Kidney (tissue), 13 donors: ENCODE measurements at regions not wholly inside any gene's neighbourhood (a gene's known extent, or its start where the extent isn't known, plus 50 kb on each side); places are given as distances from the start of the nearest gene placed in this dataset.

Experiments used
- DNase-seq, 5 donors: peaks; one replicate each; pipeline ENCODE4 v3.0.0-alpha.2; 2013 to 2020
- FAIRE-seq: peaks from 2 replicates; lab custom pipeline; 2012; peaks lifted over from hg19 to GRCh38; lab: Jason Lieb, UNC
- H3K27ac ChIP-seq, 2 donors: one replicate each; pipeline ENCODE4 v1.7.0; 2013; ENCODE audit warnings: low read depth in 2 of 2, low read length in 2 of 2, inconsistent platforms in 1 of 2
- H3K27me3 ChIP-seq: one replicate; pipeline ENCODE4 v1.7.1; 2013; ENCODE audit warnings: low read length, inconsistent platforms; ENCODE audit not compliant: control insufficient read depth, insufficient read depth
- H3K36me3 ChIP-seq, 3 donors: one replicate each; pipeline versions ENCODE4 v1.7.0 to v1.7.1; 2013; ENCODE audit warnings: low read length in 3 of 3, control low read depth in 1 of 3, inconsistent platforms in 1 of 3; ENCODE audit not compliant: insufficient read depth in 3 of 3, control insufficient read depth in 2 of 3
- H3K4me1 ChIP-seq, 3 donors: one replicate each; pipeline versions ENCODE4 v1.7.0 to v1.7.1; 2013; ENCODE audit warnings: low read length in 3 of 3, inconsistent platforms in 1 of 3, low read depth in 1 of 3; ENCODE audit not compliant: control insufficient read depth in 2 of 3, insufficient read depth in 2 of 3
- H3K4me3 ChIP-seq, 3 donors: one replicate each; pipeline versions ENCODE4 v1.7.0 to v1.8.1; 2013; ENCODE audit warnings: low read length in 3 of 3, control low read depth in 1 of 3, inconsistent platforms in 1 of 3
- H3K9ac ChIP-seq, 3 donors: one replicate each; pipeline versions ENCODE4 v1.7.0 to v1.7.1; 2013; ENCODE audit warnings: low read length in 3 of 3, control low read depth in 1 of 3, inconsistent platforms in 1 of 3
- H3K9me3 ChIP-seq, 3 donors: one replicate each; pipeline versions ENCODE4 v1.7.0 to v1.7.1; 2013; ENCODE audit warnings: low read length in 3 of 3, control low read depth in 1 of 3, inconsistent platforms in 1 of 3; ENCODE audit not compliant: control insufficient read depth in 2 of 3, insufficient read depth in 1 of 3
- intact Hi-C: fragments of 100-400 bp; cut with DNase I; formaldehyde crosslinking; loops from one replicate; pipeline ENCODE4 v1.11.1; 2022
- TF ChIP-seq, protein P1 (sequence below): IDR thresholded peaks from 3 replicates; pipeline ENCODE4 v1.5.1; 2012; ENCODE audit warnings: mild to moderate bottlenecking, moderate library complexity, borderline replicate concordance; ENCODE audit not compliant: insufficient read depth; ENCODE audit errors: extremely low read depth
- donor health status: control.
- donor health status: control.
- donor health status: control.
- donor health status: control.
- donor health status: control.
- donor health status: DM: yes; HTN: yes; CAD: no.
- donor health status: Normal renal cell carcinoma (clear cell type).

DNA sequence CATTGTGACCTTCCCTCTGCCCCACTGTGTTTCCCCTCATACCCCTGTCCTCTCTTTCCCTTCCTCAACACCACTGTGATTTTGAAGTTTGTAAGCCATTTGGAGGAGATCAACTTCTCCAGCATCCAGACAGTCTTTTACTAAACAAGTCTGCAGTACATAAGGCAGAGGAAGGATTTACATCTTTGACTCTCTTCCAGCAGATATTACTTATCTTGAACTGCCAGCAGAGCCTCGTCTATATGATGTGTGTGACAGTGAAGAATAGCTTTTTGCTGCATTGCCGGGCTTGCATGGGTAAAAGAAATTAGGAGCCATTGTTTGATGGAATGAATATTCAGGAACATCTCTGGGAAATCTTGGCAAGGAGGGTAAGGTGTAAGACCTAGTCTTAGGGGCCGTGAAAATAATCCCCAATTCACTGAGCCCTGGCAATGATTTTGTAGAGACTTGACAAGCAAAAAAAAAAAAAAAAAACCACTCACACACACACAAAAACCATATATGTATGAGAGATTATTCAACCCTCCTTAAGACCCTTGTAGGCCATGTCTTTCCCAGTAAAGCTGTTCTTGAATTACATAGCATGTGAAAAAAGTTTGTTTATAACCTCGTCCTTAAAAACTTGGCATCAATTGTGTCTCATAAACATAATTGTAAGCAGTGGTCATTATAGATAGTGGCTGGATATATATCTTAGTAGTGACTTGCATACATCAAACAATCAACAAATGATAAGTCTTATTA is 903.9 kb downstream of the CDH11 start:
- intact Hi-C loops, result no loop called here
- H3K27ac ChIP-seq, result no peak overlapping the region
- H3K4me3 ChIP-seq, result no peak overlapping the region
- no peak for FAIRE-seq
- H3K36me3 ChIP-seq, result no peaks in the 10 kb centered on the region
- TF ChIP-seq, protein P1, sequence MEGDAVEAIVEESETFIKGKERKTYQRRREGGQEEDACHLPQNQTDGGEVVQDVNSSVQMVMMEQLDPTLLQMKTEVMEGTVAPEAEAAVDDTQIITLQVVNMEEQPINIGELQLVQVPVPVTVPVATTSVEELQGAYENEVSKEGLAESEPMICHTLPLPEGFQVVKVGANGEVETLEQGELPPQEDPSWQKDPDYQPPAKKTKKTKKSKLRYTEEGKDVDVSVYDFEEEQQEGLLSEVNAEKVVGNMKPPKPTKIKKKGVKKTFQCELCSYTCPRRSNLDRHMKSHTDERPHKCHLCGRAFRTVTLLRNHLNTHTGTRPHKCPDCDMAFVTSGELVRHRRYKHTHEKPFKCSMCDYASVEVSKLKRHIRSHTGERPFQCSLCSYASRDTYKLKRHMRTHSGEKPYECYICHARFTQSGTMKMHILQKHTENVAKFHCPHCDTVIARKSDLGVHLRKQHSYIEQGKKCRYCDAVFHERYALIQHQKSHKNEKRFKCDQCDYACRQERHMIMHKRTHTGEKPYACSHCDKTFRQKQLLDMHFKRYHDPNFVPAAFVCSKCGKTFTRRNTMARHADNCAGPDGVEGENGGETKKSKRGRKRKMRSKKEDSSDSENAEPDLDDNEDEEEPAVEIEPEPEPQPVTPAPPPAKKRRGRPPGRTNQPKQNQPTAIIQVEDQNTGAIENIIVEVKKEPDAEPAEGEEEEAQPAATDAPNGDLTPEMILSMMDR, result no peak
- no peaks in the 10 kb centered on the region for H3K4me1 ChIP-seq
- DNase-seq, result peak in 2 of 5 donors; percentile 22 to 36
- no peak overlapping the region for H3K9ac ChIP-seq
- H3K9me3 ChIP-seq, result no peaks in the 10 kb centered on the region
- H3K27me3 ChIP-seq, result no peaks in the 10 kb centered on the region

DNA sequence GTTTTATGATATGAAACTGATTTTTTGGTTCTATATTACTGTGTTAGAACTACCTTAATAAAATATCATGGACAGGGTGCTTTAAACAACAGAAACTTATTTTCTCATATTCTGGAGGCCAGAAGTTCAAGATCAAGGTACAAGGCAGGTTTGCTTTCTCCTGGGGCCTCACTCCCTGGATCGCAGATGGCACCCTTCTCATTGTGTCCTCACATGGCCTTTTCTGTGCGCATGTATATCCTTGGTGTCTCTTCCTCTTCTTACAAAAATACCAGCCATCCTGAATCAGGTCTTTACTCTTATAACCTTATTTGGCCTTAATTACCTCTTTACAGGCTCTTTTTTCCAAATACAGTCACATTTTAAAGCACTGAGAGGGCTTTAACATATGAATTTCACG is 906.1 kb downstream of the CDH11 start:
- Histone ChIP-seq H3K27ac (no peak overlapping the region), H3K9ac (no peak overlapping the region), H3K4me1 (no peaks in the 10 kb centered on the region), H3K27me3 (no peaks in the 10 kb centered on the region), H3K36me3 (no peaks in the 10 kb centered on the region), H3K4me3 (no peak overlapping the region), H3K9me3 (no peaks in the 10 kb centered on the region)
- FAIRE-seq (no peak), DNase-seq (no peak)
- intact Hi-C loops, result no loop called here
- TF ChIP-seq, protein P1, result no peak

DNA sequence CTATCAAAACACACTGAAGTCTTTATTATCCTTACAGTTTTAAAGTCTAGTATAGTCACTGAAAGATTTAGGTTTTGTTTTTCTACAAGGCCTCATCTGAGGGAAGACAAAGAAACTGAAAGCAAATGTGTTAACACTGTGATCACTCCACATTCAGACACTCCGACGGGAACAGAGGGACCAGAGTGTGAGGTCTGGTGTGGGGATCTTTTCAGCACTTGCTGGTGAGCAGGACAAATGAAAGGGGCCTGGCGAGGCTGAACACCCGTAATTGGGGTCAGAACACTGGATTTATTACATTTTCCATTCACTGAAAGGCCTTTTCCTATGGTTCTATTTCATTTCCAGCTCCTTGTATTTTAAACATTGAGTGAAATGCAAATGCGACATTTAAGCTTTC is 910.5 kb downstream of the CDH11 start:
- H3K27ac ChIP-seq, result no peak overlapping the region
- H3K36me3 ChIP-seq, result no peaks in the 10 kb centered on the region
- TF ChIP-seq, protein P1, result no peak
- H3K27me3 ChIP-seq, result no peaks in the 10 kb centered on the region
- no peaks in the 10 kb centered on the region for H3K4me1 ChIP-seq
- FAIRE-seq (no peak), DNase-seq (peak in 2 of 5 donors; percentile 33 to 59)
- no peak overlapping the region for H3K9ac ChIP-seq
- intact Hi-C loops, result no loop called here
- peak overlapping the region in 1 of 3 donors; percentile 1 for H3K4me3 ChIP-seq
- H3K9me3 ChIP-seq, result no peaks in the 10 kb centered on the region
